KBM-7 (cell line): ENCODE measurements at regions not wholly inside any gene's neighbourhood (a gene's known extent, or its start where the extent isn't known, plus 50 kb on each side); places are given as distances from the start of the nearest gene placed in this dataset.
"Not testable (repeated sequence)": the region's sequence is repeated elsewhere in the genome, so short reads cannot be mapped to it uniquely, and the experiment has no call there.

ENCODE experiments used
- DNase-seq: peaks from one replicate; pipeline ENCODE4 v3.0.0-alpha.2; 2015
- in situ Hi-C: fragments of 300-500 bp; cut with MboI; formaldehyde crosslinking; loops from 2 replicates; pipeline ENCODE4 v1.14.3; 2020; ENCODE audit warnings: low sequenced_read_pairs, low pct_unique_long_range_greater_than_20kb, mixed read lengths

DNA sequence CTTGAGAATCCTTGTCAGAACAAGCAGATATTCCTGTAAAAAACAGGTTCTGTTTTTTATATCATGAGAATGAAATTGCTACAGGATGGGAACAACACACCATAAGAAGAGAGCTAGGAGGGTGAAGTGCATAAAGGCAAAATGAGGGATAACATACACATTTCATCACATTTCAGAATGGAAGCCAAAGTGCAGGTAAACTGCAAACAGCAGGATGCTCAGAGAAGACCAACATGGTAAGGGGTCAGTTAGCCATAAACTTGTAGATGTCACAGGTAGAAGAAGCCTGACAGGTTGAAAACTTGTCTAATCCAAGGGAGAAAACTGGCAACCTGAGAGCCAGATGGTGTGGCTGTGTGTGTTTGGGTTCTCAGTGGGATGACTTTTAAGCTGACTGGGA, 88.9 kb upstream of the FAT1 start:
- DNase-seq: no peak
- in situ Hi-C loops: no loop called here

GRCh38 chr4:186813377-186814068, 89.9 kb upstream of the FAT1 start:
- no peak for DNase-seq
- in situ Hi-C loops: no loop called here

DNA sequence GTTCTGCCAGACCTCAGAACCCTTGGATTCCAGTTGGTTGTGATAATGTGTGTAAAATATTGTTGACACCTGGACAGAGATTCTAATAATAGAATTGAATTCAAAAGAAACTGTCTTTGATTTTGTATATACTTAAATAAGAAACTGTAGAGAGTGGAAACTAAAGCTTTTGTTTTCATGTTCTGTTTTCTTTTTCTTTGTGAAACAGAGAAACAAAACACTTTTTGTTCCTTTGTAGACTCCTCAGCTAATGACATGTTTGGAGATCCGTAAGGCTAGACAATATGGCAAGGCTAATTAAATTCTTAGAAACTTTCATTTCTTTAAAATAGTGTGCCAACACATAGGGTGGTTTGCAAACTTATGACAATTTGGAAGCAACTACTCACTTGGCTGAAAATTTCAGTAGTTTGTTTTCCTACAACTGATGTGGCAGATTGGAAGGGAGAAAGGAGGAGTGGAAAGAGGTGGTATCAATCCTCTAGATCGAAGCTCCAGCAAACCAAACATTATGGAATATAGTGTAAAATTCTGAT, 90.9 kb upstream of the FAT1 start:
- DNase-seq: no peak
- in situ Hi-C loops: no loop called here

- peak; percentile 22 for DNase-seq
- in situ Hi-C loops: no loop called here
Observed at GRCh38 chr4:186819342-186820086, 95.9 kb upstream of the FAT1 start.

GRCh38 chr4:186820391-186820891, 96.8 kb upstream of the FAT1 start:
- in situ Hi-C loops: no loop called here
- peak; percentile 18 for DNase-seq

DNA sequence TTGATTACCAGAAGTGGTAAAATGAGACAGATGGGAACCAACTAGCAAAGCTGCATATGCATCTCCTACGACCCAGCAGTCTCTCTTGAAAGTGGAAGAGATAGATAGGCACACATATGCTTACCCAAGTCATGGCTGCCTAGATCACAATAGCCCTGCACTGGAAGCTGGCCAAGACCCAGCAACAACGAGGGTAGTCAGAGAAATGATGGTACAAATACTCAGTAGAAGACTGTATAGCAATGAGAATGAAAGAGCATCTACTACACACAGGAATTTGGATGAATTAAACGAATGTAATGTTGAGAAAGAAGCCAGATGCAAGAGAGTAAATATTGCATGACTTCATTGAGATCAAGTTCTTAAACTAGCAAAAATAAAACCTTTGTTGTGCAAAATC, 100.3 kb upstream of the FAT1 start:
- DNase-seq: no peak
- in situ Hi-C loops: no loop called here

GRCh38 chr4:186825069-186825468, 101.4 kb upstream of the FAT1 start:
- no peak for DNase-seq
- in situ Hi-C loops: no loop called here

DNA sequence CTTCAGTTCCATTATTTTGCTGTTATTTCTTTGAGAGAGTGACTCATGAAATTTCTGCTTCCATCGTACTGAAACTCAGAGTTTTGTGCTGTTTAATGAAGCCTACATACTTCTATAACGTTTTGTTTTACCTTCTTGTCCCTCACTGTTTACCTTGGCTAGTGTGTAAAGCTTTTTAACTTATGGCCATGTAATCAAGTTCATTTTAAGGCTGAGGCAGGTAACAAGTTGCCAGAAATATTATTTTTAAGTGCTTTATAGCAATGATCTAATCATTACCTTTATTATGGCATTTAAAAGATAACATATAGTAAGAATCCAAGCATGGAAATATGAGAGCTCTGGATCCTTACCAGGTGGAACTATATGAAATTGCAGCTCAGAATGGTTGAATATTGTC, 102.3 kb upstream of the FAT1 start:
- in situ Hi-C loops: no loop called here
- DNase-seq: no peak

GRCh38 chr4:186826846-186827533, 103.3 kb upstream of the FAT1 start:
- no peak for DNase-seq
- in situ Hi-C loops: no loop called here

GRCh38 chr4:186827534-186827897, 103.9 kb upstream of the FAT1 start:
- no peak for DNase-seq
- in situ Hi-C loops: no loop called here

DNA sequence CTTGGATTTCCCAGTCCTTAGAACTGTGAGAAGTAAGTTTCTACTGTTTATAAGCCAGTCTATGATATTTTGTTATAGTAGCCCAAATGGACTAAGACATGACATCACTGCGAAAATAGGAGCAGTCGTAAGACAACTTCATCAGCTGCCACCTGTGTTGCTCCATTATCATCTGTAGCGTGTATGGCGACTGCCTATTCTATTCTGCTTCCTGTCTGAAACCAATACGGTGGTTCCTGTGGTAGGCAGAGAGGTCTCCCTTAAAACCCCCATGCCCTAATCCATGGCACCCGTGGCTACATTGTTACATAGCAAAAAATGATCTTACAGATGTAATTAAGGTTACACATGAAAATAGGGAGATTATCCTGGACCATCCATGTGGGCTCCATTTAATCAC, 105.4 kb upstream of the FAT1 start:
- no peak for DNase-seq
- in situ Hi-C loops: no loop called here

- in situ Hi-C loops: no loop called here
Observed at GRCh38 chr4:186829740-186830449, 106.2 kb upstream of the FAT1 start.

GRCh38 chr4:186831574-186831973, 107.9 kb upstream of the FAT1 start:
- in situ Hi-C loops: no loop called here
- no peak for DNase-seq

More at GRCh38 chr4:186829740-186830449, 106.2 kb upstream of the FAT1 start:
- no peak for DNase-seq

DNA sequence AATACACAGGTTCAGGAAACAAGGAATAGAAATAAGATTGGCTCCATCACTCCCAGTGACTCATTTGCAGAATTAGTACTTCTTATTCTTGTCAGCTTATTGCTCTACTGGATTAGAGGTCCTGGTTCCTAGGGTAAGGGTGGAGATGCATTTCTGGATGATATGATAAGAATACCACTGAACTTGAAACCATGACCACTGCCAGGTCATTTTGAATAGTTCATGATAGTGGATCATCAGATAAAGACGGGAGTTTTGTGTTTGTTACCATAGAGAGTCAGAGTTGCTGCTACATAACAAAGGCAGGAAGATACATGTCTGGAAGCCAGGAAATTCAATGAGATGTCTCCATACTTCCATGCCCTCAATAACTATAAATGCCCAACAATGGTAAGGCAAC, 109.2 kb upstream of the FAT1 start:
- in situ Hi-C loops: no loop called here
- no peak for DNase-seq

DNA sequence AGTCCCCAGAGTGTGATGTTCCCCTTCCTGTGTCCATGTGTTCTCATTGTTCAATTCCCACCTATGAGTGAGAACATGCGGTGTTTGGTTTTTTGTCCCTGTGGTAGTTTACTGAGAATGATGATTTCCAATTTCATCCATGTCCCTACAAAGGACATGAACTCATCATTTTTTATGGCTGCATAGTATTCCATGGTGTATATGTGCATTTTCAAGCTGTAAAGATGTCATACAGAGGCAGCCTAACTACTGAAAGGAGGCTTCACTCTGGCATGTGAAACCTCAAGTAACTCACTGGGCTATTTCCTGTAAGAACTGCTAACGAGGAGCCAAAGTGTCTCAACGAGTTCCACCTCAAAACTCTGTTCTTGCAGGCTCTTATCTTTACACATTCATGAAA, 113.8 kb upstream of the FAT1 start:
- in situ Hi-C loops, DNase-seq: not testable (repeated sequence)

GRCh38 chr4:186838295-186838694, 114.6 kb upstream of the FAT1 start:
- in situ Hi-C loops: no loop called here
- no peak for DNase-seq

- peak; percentile 32 for DNase-seq
- in situ Hi-C loops: no loop called here
Observed at GRCh38 chr4:186839122-186840037, 115.7 kb upstream of the FAT1 start.

GRCh38 chr4:186840222-186840701, 116.6 kb upstream of the FAT1 start:
- in situ Hi-C loops: no loop called here
- no peak for DNase-seq
